GM19324 (cell line): ENCODE measurements at regions not wholly inside any gene's neighbourhood (a gene's known extent, or its start where the extent isn't known, plus 50 kb on each side); places are given as distances from the start of the nearest gene placed in this dataset.
"Not testable (repeated sequence)": the region's sequence is repeated elsewhere in the genome, so short reads cannot be mapped to it uniquely, and the experiment has no call there.

Experiments
- ATAC-seq: cut with Tn5 transposase; IDR thresholded peaks from one replicate; pipeline ENCODE4 v1.9.1; 2021; ENCODE audit warnings: mild to moderate bottlenecking, moderate library complexity; ENCODE audit not compliant: unreplicated experiment, low FRiP score

- no peak for ATAC-seq
Measured at GRCh38 chr6:19694697-19695096, 142.5 kb upstream of the ID4 start.

- ATAC-seq = no peak
Measured at GRCh38 chr6:19697744-19698290, 139.4 kb upstream of the ID4 start.

GRCh38 chr6:19699932-19700331 is 137.2 kb upstream of the ID4 start:
- ATAC-seq = no peak

- ATAC-seq = no peak
Measured at GRCh38 chr6:19705606-19706005, 131.6 kb upstream of the ID4 start.

GRCh38 chr6:19712012-19712688 is 125.0 kb upstream of the ID4 start:
- no peak for ATAC-seq

GRCh38 chr6:19712998-19713397 is 124.2 kb upstream of the ID4 start:
- ATAC-seq = no peak

GRCh38 chr6:19713411-19713810 is 123.8 kb upstream of the ID4 start:
- no peak for ATAC-seq

- ATAC-seq = no peak
Measured at GRCh38 chr6:19713984-19714383, 123.2 kb upstream of the ID4 start.

- ATAC-seq = no peak
Measured at GRCh38 chr6:19714434-19715166, 122.6 kb upstream of the ID4 start.

GRCh38 chr6:19715167-19715551 is 122.0 kb upstream of the ID4 start:
- no peak for ATAC-seq

- no peak for ATAC-seq
Measured at GRCh38 chr6:19719691-19720128, 117.5 kb upstream of the ID4 start.

- ATAC-seq = no peak
Measured at GRCh38 chr6:19721766-19722377, 115.3 kb upstream of the ID4 start.

GRCh38 chr6:19722999-19723398 is 114.2 kb upstream of the ID4 start:
- no peak for ATAC-seq

- no peak for ATAC-seq
Measured at GRCh38 chr6:19723545-19723944, 113.6 kb upstream of the ID4 start.

GRCh38 chr6:19725436-19725835 is 111.7 kb upstream of the ID4 start:
- not testable (repeated sequence) for ATAC-seq

GRCh38 chr6:19731282-19731681 is 105.9 kb upstream of the ID4 start:
- ATAC-seq = no peak

- ATAC-seq = no peak
Measured at GRCh38 chr6:19734061-19734460, 103.1 kb upstream of the ID4 start.

GRCh38 chr6:19734519-19734918 is 102.7 kb upstream of the ID4 start:
- ATAC-seq = no peak

GRCh38 chr6:19736066-19736465 is 101.1 kb upstream of the ID4 start:
- ATAC-seq = no peak

GRCh38 chr6:19738010-19738409 is 99.2 kb upstream of the ID4 start:
- no peak for ATAC-seq

- no peak for ATAC-seq
Measured at GRCh38 chr6:19749722-19750121, 87.4 kb upstream of the ID4 start.
